MCF 10A (cell line): ENCODE measurements at regions not wholly inside any gene's neighbourhood (a gene's known extent, or its start where the extent isn't known, plus 50 kb on each side); places are given as distances from the start of the nearest gene placed in this dataset.

Experiments used
- BruUV-seq: library from RNA; stranded (reverse); fragments of 400-500 nt; replicated peaks from 2 replicates; lab custom pipeline; 2021; lab: Mats Ljungman, UMichigan
- CTCF ChIA-PET: fragments of 300-600 bp; sonication (Branson Sonifier 250); formaldehyde crosslinking; extraction: SDS; loops from one replicate; lab custom pipeline; 2021; ENCODE audit warnings: antibody characterized with exemption, inconsistent platforms; lab: Yijun Ruan, JAX
- POLR2A ChIA-PET: fragments of 300-600, 350-650 bp; sonication (Branson Sonifier 250); formaldehyde crosslinking; extraction: SDS; loops from one replicate; lab custom pipeline; 2020; ENCODE audit warnings: antibody characterized with exemption, inconsistent platforms; lab: Yijun Ruan, JAX
- DNase-seq: peaks from one replicate; pipeline ENCODE4 v3.0.0-alpha.2; 2018; ENCODE audit not compliant: unreplicated experiment
- H3K27ac Mint-ChIP-seq: one replicate; pipeline ENCODE4 v1.8.0; 2022; ENCODE audit warnings: mild to moderate bottlenecking, low read depth, mixed read lengths; ENCODE audit not compliant: unreplicated experiment
- H3K27me3 Mint-ChIP-seq: one replicate; pipeline ENCODE4 v1.8.0; 2022; ENCODE audit warnings: mixed read lengths; ENCODE audit not compliant: insufficient read depth, unreplicated experiment
- H3K36me3 Mint-ChIP-seq: one replicate; pipeline ENCODE4 v1.8.0; 2022; ENCODE audit warnings: mild to moderate bottlenecking, moderate library complexity, mixed read lengths; ENCODE audit not compliant: insufficient read depth, unreplicated experiment
- H3K4me1 Mint-ChIP-seq: one replicate; pipeline ENCODE4 v1.8.0; 2022; ENCODE audit warnings: mixed read lengths; ENCODE audit not compliant: insufficient read depth, unreplicated experiment
- H3K4me3 Mint-ChIP-seq: one replicate; pipeline ENCODE4 v1.8.0; 2022; ENCODE audit warnings: mild to moderate bottlenecking, moderate library complexity, mixed read lengths; ENCODE audit not compliant: unreplicated experiment
- H3K9me3 Mint-ChIP-seq: one replicate; pipeline ENCODE4 v1.8.0; 2022; ENCODE audit warnings: mixed read lengths; ENCODE audit not compliant: unreplicated experiment
- CTCF ChIP-seq: fragments of 200-600 bp; IDR thresholded peaks from one replicate; pipeline ENCODE4 v1.8.0; 2022; ENCODE audit warnings: antibody characterized with exemption, mild to moderate bottlenecking; ENCODE audit not compliant: unreplicated experiment
- intact Hi-C: fragments of 100-400 bp; cut with micrococcal nuclease; formaldehyde crosslinking; loops from 2 replicates; pipeline ENCODE4 v1.14.1; 2022

GRCh38 chr5:4079831-4080230, 484.2 kb downstream of the IRX1 start:
- intact Hi-C loops: no loop called here
- no peak for DNase-seq
- Mint-ChIP-seq H3K9me3 (peaks cover 17% of the 10 kb centered on the region), H3K36me3 (no peaks in the 10 kb centered on the region), H3K4me1 (peaks cover 6% of the 10 kb centered on the region), H3K27me3 (no peaks in the 10 kb centered on the region), H3K27ac (no peak overlapping the region), H3K4me3 (no peak overlapping the region)
- ChIA-PET POLR2A (interaction anchor here (0.9 kb wide), 1 partner anchor 12 kb away, joined by 3 read pairs; no protein-coding TSS in a partner anchor), CTCF (interaction anchor here (0.7 kb wide), 1 partner anchor 1888 kb away, joined by 3 read pairs; no protein-coding TSS in a partner anchor)
- TF ChIP-seq CTCF: no peak
- BruUV-seq: no TSS peak

- Mint-ChIP-seq H3K36me3 (peaks cover 3% of the 10 kb centered on the region), H3K4me3 (no peak overlapping the region), H3K9me3 (peaks cover 18% of the 10 kb centered on the region), H3K27me3 (no peaks in the 10 kb centered on the region), H3K4me1 (peaks cover 6% of the 10 kb centered on the region), H3K27ac (no peak overlapping the region)
- ChIA-PET CTCF (interaction anchor here (0.7 kb wide), 1 partner anchor 1889 kb away, joined by 3 read pairs; no protein-coding TSS in a partner anchor), POLR2A (no interaction called here)
- intact Hi-C loops: no loop called here
- no peak for TF ChIP-seq CTCF
- no peak for DNase-seq
- no TSS peak for BruUV-seq
Measured at GRCh38 chr5:4080370-4080769, 484.7 kb downstream of the IRX1 start.

DNA sequence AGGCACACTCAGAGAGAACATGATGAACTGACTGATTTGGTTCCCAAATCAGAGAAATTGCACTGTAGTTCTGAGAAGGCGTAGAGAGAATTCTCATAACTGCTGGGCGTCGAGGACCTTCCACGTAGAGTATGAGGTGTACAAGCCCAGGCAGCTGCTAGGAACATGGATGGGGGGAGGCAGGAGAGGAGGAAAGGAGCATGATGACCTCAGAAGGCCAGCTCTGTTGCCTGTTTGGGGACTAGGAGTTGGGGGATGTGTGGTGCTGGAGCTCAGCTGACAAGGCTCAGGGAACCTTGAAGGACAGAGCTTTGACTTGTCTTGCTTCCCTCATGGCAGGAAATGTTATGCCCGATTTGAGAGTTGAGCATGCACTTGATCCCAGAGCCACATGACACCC, 485.4 kb downstream of the IRX1 start:
- Mint-ChIP-seq H3K4me3 (no peak overlapping the region), H3K27ac (no peak overlapping the region), H3K9me3 (peaks cover 14% of the 10 kb centered on the region), H3K4me1 (peaks cover 6% of the 10 kb centered on the region), H3K36me3 (peaks cover 5% of the 10 kb centered on the region), H3K27me3 (no peaks in the 10 kb centered on the region)
- intact Hi-C loops: no loop called here
- no peak for TF ChIP-seq CTCF
- BruUV-seq: no TSS peak
- ChIA-PET POLR2A (no interaction called here), CTCF (interaction anchor here (0.8 kb wide), 1 partner anchor 1233 kb away, joined by 3 read pairs; no protein-coding TSS in a partner anchor)
- DNase-seq: no peak

GRCh38 chr5:4081466-4081865, 485.8 kb downstream of the IRX1 start:
- Mint-ChIP-seq H3K9me3 (peaks cover 14% of the 10 kb centered on the region), H3K4me1 (peaks cover 6% of the 10 kb centered on the region), H3K4me3 (no peak overlapping the region), H3K27me3 (no peaks in the 10 kb centered on the region), H3K27ac (no peak overlapping the region), H3K36me3 (peaks cover 5% of the 10 kb centered on the region)
- intact Hi-C loops: no loop called here
- POLR2A ChIA-PET: no interaction called here
- CTCF ChIA-PET: interaction anchor here (0.8 to 1.2 kb wide), 2 partner anchors 21 to 1233 kb away, joined by 3 read pairs; no protein-coding TSS in a partner anchor
- DNase-seq: no peak
- TF ChIP-seq CTCF: no peak
- no TSS peak for BruUV-seq
